Activated CD4-positive, alpha-beta T cell treated with anti-CD3 and anti-CD28 coated beads, Interleukin-2, amount 50 U/mL, for 4 hours (primary cell): ENCODE measurements at regions not wholly inside any gene's neighbourhood (a gene's known extent, or its start where the extent isn't known, plus 50 kb on each side); places are given as distances from the start of the nearest gene placed in this dataset.
"Not testable (repeated sequence)": the region's sequence is repeated elsewhere in the genome, so short reads cannot be mapped to it uniquely, and the experiment has no call there.

Experiments
- DNase-seq, 2 experiments: peaks; one replicate each; pipeline ENCODE4 v3.0.0-alpha.2; 2020

DNA sequence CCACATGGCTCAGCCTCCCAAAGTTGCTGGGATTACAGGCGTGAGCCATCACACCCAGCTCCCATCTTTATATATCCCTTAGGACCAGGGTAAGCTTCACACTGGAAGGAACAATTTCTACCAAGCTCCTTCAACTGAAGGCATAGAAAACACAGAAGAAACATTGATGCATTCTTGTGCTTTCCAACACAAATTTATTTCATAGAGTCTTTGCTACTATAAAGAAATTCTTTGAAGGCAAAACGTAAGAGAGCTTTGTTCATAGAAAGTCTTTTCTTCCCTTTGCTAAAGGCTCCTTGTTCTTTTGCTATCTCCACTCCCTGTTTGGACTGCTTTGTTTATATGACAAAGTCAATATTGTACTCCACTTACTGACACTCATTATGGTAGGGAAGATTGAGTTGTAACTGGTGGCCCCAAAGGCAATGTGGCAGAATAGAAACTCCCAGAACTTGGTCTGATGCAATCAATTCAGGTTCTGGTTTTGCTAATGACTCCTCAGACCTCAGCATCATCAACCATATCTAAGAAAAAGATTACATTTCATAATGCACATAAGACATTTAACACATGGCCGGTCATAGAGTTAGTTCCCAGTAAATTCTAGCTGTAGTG lies 97.4 kb upstream of the CLINT1 start:
- no peak for DNase-seq

DNA sequence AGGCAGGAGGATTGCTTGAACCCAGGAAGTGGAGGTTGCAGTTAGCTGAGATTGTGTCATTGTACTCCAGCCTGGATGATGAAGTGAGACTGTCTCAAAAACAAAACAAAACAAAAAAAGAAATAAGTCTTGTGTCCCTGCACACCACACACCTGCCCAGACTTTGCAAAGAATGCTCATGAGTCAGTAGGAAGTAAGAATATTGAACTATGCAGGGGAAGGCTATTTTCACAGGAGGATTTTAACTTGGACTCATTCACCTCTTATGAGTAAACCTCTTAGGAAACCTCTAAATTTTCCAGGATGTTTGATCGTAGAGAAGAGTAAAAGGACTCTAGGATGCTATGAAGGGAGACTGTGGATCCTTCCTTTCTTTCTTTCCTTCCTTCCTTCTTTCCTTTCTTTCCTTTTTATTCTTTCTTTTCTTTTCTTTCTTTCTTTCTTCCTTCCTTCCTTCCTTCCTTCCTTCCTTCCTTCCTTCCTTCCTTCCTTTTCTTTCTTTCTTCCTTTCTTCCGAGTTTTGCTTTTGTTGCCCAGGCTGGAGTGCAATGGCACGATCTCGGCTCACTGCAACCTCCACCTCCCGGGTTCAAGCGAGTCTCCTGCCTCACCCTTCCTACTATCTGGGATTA lies 96.7 kb upstream of the CLINT1 start:
- no peak for DNase-seq

DNA sequence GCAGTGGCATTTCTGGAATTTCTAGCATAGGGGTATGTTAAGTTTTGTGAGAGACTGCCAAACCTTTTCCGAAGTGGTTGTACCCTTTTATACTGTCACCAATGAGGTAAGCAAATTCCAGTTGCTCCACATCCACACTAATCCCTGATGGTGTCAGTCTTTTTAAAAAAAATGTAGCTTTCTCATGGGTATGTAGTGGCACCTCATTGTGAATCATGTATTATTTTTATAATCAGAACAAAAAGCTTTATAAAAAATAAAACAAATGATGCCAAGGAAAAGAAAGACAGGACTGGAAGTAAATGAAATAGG lies 93.4 kb upstream of the CLINT1 start:
- DNase-seq: no peak

DNA sequence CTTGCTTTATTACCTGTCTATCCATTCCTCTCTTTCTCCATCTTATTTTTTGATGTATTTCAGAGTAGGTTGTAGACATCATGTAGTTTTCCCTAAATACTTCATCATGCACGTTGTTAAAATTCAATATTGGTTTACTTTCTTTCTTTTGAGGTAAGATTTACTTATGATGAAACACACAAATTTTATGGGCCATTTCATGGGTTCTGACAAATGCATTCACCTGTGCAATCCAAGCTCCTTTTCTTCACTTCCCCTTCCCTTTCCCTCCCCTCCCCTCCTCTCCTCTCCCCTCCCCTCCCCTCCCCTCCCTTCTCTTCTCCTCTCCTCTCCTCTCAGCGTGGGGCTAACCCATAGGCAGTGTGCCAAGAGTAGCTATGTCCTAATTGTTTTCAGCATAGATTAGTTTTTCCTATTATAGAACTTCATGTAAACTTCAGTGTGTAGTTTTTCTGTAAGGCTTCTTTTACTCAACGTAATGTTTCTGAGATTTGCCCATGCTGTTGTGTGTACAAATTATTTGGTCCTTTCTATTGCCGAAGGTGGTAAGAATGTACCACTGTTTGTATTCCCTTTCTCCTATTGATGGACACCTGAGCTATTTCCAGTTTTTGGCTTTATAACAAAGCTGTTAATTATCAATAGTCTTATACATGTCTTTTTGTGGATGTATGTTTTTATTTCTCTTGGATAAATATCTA lies 92.9 kb upstream of the CLINT1 start:
- DNase-seq: no peak

DNA sequence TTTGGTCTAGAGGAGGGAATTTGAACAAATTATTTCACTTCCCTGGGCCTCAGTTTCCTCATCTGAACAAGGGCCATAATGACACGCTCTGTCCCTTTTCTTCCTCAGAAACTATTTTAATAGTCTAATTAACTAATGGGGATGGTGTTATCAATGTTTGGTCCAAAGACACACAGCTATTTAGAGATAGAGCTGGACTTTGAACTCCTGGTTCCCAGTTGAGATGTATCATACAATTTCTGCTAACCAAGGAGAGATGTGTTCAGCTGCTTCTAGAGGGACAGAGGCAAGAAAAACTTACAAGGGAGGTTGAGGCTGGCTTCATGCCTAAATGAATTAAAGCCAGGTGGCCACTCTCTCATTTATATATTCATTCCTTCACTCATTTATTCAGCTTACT lies 90.6 kb upstream of the CLINT1 start:
- no peak for DNase-seq

DNA sequence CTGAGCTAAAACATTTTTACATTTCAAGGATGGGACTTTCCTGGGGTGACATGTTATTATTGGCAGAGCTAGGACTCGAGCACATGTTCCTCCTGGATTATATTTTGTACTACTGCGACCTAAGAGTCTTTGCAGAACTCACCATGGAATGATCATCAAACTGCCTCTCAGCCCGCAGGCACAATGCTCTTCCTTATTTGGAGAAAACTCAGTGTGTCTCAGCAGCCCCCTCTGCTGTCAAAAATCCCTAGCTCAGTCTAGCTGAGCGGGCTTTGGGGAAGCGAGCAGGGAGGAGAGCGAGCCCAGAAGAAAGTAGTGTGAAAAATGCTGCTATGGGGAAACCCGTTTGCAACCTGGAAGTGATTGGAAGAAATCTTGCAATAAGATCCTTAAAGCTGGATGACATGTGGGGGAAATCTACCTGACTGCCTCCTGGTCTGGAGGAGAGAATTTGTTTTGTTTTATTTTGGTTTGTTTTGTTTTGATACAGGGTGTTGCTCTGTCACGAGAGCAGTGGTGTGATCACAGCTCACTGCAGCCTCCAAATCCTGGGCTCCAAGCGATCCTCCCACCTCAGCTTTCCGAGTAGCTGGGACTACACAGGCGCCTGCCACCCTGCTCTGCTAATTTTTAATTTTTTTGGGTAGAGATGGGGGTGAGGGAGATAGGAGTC lies 89.9 kb upstream of the CLINT1 start:
- peak; percentile 72 to 78 for DNase-seq

DNA sequence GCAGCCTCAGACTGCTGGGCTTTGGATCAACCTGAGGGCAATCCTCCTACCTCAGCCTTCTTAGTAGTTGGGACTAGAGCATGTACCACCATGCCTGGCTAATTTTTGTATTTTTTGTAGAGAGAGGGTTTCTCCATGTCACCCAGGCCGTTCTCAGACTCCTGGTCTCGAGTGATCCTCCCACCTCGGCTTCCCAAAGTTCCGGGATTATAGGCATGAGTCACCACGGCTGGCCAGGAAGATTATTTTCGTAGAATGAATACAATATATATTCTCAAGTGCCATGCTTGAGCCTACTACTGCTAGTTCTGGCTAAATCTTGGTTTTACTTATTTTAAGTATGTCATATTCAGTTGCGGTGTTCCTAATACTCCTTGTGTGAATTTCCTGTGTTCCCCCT lies 88.2 kb upstream of the CLINT1 start:
- no peak for DNase-seq

DNA sequence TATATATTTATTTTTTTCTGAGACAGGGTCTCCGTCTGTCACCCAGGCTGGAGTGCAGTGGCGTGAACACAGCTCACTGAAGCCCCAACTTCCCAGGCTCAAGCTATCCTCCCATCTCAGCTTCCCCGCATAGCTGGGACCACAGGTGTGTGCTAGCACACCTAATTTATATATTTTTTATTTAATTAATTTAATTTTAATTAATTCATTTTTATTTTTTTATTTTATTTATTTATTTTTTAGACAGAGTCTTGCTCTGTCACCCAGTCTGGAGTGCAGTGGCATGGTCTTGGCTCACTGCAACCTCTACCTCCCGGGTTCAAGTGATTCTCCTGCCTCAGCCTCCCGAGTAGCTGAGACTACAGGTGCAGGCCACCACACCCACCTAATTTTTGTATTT lies 86.9 kb upstream of the CLINT1 start:
- not testable (repeated sequence) for DNase-seq

DNA sequence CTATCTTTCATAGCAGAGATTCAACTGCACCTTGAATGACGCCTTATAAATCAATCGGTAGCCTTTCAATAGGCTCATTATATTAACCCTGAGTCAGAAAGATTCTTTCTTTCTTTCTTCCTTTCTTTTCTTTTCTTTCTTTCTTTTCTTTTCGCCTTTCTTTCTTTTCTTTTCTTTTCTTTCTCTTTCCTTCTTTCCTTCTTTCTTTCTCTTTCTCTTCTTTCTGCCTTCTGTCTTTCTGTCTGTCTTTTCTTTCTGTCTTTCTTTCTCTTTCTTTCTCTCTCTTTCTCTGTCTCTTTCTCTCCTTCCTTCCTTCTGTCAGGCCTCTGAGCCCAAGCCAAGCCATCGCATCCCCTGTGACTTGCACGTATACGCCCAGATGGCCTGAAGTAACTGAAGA lies 86.0 kb upstream of the CLINT1 start:
- no peak for DNase-seq

DNA sequence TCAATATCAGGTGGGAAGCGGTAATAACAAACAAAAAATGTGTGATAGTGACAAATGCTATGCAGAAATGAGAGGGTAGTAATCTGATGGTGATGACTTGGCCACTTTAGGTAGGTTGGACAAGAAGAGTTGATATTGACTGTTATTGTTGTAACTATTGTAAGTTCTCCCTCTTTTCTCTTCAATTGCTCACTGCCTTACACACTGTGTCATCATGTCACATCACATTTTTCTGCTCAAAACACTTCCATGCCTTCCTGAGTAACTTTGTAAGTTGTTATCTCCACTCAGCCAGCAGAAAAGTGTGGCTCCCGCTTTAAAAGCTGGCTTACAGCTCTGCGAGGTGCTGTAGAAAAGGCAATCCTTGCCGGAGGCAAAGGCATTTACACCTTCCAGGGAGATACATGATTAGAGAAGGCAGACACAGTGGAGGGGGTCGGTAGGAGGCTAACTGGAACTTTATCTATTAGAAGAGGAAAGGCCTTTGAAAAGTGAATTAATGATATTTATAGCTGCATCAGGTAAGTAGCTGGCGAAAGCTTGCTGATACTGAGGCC lies 85.2 kb upstream of the CLINT1 start:
- no peak for DNase-seq

DNA sequence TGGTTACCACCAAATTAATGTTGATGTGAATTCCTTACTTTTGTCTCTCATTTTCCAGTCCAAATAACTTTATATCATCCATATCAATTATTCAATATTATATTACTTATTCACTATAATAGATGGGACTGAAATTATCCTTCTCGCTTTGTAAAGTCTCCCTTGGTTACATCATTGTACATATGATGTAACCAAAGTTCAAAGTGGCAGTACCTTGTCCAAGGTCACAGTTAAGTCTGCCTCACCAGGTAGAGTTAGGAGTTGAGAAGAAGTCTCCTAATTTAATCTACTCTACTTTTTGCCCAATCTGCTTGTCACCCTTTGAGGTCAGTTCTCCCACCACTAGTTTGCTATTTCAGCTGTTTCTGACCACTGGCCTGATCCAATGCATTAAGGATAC lies 83.7 kb upstream of the CLINT1 start:
- no peak for DNase-seq

DNA sequence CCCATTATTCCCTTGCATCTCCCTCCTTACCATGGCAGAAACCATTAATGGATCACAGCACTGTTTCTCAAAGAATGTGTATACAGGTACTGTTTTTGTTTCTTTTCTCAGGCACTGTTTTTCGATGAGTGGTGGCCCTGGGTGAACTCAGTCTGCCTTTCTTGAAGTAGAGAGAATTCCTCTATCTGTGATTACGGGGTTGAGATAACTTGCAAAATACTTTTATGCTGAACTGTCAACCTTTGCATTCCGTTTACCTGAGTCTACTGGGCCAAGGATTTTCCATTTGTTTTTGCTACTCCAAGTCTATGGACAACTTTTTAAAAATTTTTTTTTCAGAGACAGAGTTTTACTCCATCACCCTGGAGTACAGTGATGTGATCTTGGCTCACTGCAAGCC lies 82.7 kb upstream of the CLINT1 start:
- no peak for DNase-seq

DNA sequence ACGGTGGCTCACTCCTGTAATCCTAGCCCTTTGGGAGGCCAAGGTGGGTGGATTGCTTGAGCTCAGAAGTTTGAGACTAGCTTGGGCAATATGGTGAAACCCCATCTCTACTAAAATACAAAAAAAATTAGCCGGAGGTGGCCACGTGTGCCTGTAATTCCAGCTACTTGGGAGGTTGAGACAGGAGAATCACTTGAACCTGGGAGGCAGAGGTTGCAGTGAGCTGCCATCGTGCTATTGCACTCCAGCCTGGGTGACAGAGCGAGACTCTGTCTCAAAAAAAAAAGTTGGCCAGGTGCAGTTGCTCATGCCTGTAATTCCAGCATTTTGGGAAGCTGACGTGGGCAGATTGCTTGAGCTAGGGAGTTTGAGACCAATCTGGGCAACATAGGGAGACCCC lies 79.2 kb upstream of the CLINT1 start:
- not testable (repeated sequence) for DNase-seq

DNA sequence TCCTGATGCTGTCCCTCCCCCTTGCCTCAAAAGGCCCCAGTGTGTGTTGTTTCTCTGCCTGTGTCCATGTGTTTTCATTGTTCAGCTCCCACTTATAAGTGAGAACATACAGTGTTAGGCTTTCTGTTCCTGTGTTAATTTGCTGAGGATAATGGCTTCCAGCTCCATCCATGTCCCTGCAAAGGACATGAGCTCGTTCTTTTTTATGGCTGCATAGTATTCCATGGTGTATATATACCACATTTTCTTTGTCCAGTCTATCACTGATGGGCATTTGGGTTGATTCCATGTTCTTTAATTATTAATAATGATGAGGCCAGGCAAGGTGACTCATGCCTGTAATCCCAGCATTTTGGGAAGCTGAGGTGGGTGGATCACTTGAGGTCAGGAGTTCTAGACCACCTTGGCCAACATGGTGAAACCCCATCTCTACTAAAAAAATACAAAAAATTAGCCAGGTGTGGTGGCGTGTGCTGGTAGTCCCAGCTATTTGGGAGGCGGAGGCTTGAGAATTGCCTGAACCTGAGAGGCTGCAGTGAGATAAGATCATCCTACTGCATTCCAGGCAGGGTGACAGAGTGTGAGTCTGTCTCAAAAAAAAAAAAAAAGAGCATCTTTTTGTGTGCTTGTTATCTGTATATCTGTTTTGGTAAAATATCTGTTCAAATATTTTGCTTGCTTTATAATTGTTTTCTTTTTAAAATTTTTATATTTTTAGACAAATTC lies 78.0 kb upstream of the CLINT1 start:
- not testable (repeated sequence) for DNase-seq

DNA sequence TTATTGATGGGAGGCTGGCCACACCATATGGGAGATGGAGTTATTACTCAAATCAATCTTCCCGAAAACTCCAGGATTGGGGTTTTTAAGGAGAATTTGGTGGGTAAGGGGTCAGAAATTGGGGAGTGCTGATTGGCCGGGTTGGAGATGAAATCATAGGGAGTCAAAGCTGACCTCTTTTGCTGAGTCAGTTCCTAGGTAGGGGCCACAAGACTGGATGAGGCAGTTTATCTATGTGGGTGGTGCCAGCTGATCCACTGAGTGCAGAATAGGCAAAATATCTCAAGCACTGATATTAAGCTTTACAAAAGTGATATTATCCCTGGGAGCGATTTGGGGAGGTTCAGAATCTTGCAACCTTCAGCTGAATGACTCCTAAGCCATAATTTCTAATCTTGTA lies 75.7 kb upstream of the CLINT1 start:
- no peak for DNase-seq

DNA sequence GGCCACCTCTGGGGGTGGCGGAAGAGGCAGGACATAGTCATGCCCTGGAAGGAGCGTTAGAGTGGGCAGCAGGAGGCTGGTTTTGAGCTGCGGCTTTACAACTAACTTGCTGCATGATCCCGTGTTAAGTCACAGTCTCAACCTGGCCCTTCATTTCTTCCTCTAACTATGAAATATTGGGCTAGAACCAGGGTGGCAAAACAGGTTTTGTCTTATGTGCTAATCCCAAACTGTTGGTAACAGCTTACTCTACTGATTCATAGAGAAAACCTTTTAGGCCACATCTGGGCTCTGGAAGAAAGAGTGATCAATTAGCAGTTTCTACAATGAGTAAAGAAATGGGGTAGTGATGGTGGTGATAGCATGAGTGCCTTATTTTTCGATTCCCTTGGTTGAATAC lies 74.1 kb upstream of the CLINT1 start:
- DNase-seq: no peak

DNA sequence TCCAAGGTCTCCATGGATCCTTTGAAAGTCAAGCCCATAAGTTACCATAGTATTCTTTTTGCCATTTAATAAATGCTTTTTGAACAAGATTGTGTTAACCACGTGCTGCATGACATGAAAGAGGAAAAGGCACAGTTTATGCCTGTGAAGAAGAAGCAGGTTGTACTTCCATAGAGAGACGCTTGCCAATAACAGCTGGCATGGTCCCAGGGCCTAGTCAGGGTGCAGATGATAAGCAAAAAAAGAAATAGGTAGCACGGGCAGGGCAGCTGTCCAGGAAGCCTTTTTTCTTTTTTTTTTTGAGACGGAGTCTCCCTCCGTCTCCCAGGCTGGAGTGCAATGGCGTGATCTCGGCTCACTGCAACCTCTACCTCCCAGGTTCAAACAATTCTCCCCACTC lies 71.8 kb upstream of the CLINT1 start:
- no peak for DNase-seq

DNA sequence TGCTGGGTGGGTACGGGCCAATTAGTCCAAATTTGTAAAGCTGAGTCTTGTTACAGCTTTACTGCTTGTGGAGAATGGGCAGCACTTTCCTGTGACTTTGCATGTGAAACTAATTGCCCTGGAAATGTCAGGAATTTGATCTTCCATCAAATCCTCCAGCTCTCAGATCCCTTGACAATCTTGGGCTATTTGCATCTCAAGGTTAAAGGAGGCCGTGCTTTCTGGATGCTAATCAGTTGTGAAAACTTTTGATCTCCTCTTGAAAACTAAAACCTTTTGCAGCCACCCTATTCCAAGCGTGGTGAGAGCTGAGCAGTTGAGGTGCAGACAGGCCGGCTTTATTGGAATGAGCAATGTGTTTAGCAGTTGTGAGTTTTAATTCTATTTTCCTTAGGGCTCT lies 68.0 kb upstream of the CLINT1 start:
- no peak for DNase-seq

DNA sequence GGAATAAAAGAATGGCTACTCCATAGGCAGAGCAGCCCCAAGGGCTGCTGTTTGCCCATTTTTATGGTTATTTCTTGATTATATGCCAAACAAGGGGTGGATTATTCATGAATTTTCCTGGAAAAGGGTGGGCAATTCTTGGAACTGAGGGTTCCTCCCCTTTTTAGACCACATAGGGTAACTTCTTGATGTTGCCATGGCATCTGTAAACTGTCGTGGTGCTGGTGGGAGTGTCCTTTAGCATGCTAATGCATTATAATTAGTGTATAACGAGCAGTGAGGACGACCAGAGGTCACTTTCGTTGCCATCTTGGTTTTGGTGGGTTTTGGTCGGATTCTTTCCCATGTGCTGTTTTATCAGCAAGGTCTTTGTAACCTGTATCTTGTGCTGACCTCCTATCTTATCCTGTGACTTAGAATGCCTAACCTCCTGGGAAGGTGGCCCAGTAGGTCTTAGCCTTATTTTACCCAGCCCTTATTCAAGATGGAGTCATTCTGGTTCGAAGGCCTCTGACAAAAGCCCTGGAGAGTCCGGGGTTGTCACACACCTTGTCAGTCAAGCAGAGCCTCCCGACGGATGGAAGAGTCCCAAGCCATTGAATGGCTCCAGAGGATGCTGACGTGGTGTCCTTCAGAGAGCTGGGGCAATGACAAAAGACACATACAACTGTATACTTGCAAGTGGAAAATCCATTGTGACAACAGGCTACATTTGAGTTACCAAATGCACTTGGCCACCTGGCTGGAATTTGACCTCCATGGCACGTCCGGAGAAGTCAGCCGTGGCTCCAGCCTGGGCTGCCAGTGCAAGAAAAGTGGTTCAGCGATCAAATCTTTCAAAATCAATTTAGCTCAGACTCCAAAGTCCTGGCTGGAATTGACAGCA lies 67.1 kb upstream of the CLINT1 start:
- DNase-seq: no peak

DNA sequence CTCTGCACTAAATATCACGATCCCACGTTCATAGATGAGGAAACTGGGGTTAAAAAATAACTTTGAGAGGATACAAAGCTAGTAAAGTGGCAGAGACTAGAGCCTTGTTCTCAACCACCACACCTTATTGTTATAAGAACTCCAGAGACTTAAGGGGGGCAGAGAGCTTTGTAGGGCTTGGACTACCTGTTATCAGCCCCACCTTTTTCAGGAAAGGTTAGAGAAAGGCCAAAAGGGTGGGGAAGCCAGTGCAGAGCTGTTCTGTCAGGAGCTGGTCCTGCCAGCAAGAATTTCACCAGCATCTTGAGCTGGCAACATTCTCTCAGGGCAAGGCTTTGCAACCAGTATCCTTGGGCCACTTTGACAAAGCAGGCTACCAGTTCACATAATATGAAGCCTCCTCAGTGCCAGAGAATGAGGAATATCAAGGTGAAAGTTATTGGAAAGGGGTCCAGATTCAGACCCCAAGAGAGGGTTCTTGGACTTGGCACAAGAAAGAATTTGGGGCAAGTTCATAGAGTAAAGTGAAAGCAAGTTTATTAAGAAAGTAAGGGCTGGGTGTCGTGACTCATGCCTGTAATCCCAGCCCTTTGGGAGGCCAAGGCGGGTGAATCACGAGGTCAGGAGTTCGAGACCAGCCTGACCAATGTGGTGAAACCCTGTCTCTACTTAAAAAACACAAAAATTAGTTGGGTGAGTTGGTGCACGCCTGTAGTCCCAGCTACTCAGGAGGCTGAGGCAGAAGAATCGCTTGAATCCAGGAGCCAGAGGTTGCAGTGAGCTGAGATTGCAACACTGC lies 66.2 kb upstream of the CLINT1 start:
- no peak for DNase-seq

DNA sequence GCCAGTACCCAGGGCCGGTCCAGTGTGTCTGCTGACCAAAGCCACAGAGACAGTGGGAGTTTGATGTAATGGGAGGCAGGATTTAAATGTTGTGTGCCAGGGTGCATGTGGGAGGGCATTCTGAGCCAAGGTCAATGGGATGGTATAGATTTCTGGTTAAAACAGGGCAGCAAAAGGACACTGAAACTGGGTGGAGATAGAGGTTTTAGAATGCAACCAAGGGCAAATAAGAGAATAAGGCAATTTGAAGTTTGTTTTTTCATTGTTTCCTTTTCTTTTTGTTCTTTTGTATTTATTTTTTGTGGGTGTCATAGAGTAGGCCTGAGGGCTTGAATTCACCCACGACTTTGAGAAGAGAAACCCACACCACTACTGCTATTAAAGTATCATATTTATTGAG lies 65.5 kb upstream of the CLINT1 start:
- DNase-seq: no peak
